GM12872 (cell line): ENCODE measurements at regions not wholly inside any gene's neighbourhood (a gene's known extent, or its start where the extent isn't known, plus 50 kb on each side); places are given as distances from the start of the nearest gene placed in this dataset.

Source experiments
- TF ChIP-seq, protein P1 (sequence below): IDR thresholded peaks from 3 replicates; pipeline ENCODE4 v1.5.1; 2011; ENCODE audit warnings: low read depth, mild to moderate bottlenecking, low read length, moderate library complexity; ENCODE audit not compliant: insufficient read depth

DNA sequence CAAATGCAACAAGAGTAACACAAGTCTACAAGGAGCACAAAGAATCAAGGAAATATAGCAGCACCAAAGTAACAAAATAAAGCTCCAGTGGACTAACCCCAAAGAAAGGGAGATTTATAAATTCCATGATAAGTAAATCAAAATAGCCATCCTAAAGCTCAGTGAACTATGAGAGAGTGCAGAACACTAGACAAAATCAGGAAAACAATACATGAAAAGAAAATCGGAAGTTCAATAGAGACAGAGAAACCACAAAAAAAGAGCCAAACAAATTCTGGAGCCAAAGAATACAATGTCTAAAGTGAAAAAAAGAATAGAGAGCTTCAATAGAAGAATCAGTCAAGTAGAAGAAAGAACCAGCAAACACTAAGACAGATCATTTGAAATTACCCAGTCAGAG is 247.3 kb upstream of the TENT5A start:
- TF ChIP-seq, protein P1, sequence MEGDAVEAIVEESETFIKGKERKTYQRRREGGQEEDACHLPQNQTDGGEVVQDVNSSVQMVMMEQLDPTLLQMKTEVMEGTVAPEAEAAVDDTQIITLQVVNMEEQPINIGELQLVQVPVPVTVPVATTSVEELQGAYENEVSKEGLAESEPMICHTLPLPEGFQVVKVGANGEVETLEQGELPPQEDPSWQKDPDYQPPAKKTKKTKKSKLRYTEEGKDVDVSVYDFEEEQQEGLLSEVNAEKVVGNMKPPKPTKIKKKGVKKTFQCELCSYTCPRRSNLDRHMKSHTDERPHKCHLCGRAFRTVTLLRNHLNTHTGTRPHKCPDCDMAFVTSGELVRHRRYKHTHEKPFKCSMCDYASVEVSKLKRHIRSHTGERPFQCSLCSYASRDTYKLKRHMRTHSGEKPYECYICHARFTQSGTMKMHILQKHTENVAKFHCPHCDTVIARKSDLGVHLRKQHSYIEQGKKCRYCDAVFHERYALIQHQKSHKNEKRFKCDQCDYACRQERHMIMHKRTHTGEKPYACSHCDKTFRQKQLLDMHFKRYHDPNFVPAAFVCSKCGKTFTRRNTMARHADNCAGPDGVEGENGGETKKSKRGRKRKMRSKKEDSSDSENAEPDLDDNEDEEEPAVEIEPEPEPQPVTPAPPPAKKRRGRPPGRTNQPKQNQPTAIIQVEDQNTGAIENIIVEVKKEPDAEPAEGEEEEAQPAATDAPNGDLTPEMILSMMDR = no peak

DNA sequence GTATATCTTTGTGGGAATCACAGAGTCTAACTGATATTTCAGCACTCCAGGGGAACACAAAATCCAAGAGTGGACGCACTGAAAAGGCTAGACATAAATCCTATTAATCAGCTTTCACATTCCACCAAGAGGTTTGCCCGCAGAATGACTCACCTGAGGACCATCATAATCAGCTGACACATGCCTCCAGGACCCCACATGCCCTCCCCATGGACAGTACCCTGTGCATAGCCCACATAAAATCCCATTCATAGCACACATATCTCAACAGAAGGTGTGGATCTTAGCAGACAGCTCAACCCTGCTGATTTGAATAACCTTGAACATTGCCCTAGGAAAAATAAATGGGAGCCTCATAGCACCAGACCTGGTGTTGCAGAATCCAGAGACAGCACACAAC is 246.8 kb upstream of the TENT5A start:
- TF ChIP-seq, protein P1 = no peak

DNA sequence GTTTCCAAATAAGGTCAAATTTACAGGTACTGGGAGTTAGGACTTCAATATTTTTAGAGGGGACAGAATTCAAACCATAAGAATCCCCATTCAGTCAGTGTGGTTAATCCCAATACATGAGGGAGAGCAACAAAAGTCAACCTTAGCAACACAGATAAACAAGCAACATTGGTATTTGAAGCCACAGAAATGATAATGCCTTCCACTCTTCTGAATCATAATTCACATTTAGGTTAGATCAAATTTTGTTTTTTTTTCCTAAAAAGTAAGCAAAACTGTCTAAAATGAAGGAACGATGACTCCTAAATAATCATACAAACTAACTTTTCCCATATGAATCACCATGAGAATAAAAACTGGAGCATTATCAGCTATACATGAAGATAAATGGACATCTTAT is 246.0 kb upstream of the TENT5A start:
- TF ChIP-seq, protein P1 = no peak

DNA sequence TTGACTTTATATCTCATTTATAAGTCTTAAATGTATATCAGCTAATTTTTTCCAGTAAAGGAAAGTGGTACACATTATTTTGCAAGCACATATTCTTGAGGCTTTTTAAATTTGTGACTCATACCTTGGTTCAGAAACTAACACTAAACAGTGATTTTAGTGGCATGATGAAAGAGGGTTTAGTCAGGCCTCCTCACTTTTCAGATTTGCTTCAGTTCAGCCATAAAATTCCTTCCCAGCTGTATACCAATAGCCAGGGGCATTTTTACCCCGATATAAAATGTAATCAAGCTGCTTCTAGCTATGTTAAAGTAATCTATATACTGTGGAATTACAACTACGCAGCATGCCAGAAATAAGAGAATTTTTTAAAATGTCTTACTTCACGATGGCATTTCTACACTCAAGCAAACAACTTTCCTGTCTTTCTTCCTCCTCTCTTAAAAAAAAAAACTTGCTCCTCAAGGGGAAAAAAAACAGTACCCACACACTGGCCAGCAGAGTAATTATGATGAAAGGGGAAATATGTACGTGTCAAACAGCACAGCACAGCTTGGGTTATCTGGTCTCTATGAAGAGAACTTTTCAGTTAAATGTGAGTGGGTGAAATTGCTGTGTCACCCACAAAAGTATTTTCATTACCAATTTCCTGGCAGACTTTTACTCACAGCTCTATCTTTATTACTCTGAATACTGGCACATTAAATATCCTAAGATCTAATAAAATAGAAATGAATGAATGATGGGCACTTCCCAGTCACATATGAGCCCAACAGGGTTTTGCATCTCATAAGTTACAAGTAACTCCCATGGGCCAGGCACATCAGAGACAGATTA is 244.8 kb upstream of the TENT5A start:
- TF ChIP-seq, protein P1 = no peak

DNA sequence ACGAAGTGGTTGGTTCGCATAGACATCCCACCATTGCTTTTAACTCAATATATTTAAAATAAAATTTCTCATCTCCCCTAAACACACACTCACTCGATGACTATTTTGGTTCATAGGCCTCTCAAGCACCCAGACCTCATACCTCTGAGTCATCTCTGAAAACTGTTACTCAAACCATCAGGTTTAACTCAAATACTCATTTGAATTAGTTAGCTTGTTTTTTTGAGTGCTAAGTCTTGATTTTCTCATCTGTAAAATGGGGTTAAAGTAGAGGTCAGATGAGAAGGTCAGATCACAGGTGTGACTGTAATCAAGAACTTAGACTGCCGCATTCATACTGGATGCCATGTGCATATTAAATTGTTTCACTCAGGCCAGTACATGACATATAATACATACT is 243.9 kb upstream of the TENT5A start:
- TF ChIP-seq, protein P1 = no peak

DNA sequence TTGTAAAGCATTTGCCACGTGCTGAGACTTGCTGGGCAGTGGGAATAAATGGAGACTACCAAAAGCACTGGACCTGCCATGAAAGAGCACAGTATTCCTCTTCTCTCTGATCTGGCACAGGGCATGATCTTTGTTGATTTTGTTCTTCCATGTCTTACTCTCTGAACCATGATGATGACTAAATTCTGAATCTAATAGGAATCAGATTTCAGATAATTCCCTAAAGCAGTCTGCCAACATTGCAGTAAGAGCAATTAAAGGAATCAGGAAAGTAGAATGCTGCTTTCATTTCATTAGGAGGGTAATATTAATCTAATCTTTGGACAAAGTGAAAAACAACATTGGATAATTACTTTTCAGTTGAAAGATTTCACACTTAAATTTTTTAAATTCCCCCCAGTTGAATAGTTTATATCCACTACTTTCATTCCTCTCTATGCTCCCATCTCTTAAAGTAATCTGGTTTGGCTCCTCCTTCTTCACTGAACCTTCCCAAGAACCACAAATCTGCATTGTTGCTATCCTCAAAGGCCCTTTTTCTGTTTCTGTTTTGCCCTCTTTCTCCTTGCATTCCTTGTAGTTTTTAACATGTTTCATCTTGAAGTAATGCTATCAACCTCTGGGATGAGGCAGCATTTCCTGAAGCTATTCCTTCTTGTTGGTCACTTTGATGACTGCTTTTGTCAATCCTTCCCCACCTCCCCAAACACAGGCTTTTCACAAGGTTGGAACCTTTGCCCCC is 243.2 kb upstream of the TENT5A start:
- TF ChIP-seq, protein P1 = no peak

DNA sequence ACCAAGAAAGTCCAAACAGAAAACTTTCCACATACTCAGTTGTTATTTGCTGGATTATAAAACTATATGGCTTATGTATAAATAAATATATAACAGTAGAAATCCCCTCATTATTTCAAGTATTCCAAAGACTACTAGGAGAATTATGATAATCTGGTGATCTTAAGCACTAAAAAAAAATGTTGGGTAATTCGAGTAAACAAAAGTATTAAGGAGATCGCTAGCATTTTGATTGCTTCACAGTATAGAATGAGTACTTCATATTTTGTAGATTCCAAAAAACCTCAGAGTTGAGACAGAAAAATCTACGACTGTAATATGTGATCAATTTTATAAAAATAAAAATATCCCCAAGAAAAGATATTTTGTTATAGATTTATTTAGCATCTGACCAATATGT is 236.4 kb upstream of the TENT5A start:
- TF ChIP-seq, protein P1 = no peak
